Fibroblast of lung (primary cell): ENCODE measurements at regions not wholly inside any gene's neighbourhood (a gene's known extent, or its start where the extent isn't known, plus 50 kb on each side); places are given as distances from the start of the nearest gene placed in this dataset.

Source experiments
- DNase-seq, 2 donors: peaks; one replicate each; pipeline versions ENCODE4 v3.0.0 to v3.0.0-alpha.2; 2010; ENCODE audit warnings: low read depth in 2 of 2
- H2AFZ ChIP-seq: 2 replicates; pipeline ENCODE4 v1.5.1; 2012; ENCODE audit warnings: low read length, control low read depth, inconsistent platforms
- H3K27ac ChIP-seq: 2 replicates; pipeline ENCODE4 v1.5.1; 2011; ENCODE audit warnings: low read length, control low read depth; ENCODE audit not compliant: insufficient read depth
- H3K27me3 ChIP-seq: 2 replicates; pipeline ENCODE4 v1.5.1; 2011; ENCODE audit warnings: mild to moderate bottlenecking, low read length; ENCODE audit not compliant: control insufficient read depth, insufficient read depth
- H3K36me3 ChIP-seq: 2 replicates; pipeline ENCODE4 v1.5.1; 2011; ENCODE audit warnings: low read length; ENCODE audit not compliant: control insufficient read depth, insufficient read depth
- H3K4me1 ChIP-seq: 2 replicates; pipeline ENCODE4 v1.5.1; 2011; ENCODE audit warnings: low read length; ENCODE audit not compliant: control insufficient read depth, insufficient read depth; ENCODE audit errors: extremely low read depth
- H3K4me2 ChIP-seq: 2 replicates; pipeline ENCODE4 v1.5.1; 2011; ENCODE audit warnings: low read length, control low read depth; ENCODE audit not compliant: insufficient read depth; ENCODE audit errors: extremely low read depth
- H3K4me3 ChIP-seq, 4 experiments: fragments of 200-600 bp in 1 of 4; sonication (generic) in 1 of 4; replicated peaks in 1 of 4; 2 replicates each; pipeline ENCODE4 v1.5.1; 2011 to 2016; ENCODE audit warnings: low read length in 4 of 4, low read depth in 3 of 4, mild to moderate bottlenecking in 3 of 4, control low read depth in 2 of 4, inconsistent platforms in 1 of 4, mixed read lengths in 1 of 4; ENCODE audit not compliant: insufficient read depth in 1 of 4; ENCODE audit errors: control extremely low read depth in 1 of 4
- H3K79me2 ChIP-seq: 2 replicates; pipeline ENCODE4 v1.5.1; 2012; ENCODE audit warnings: mild to moderate bottlenecking, low read length, inconsistent platforms; ENCODE audit not compliant: control insufficient read depth, insufficient read depth
- H3K9ac ChIP-seq: 2 replicates; pipeline ENCODE4 v1.5.1; 2011; ENCODE audit warnings: mild to moderate bottlenecking, low read length, control low read depth; ENCODE audit not compliant: insufficient read depth
- H3K9me3 ChIP-seq: 2 replicates; pipeline ENCODE4 v1.5.1; 2012; ENCODE audit warnings: low read depth, low read length; ENCODE audit not compliant: control insufficient read depth, insufficient read depth
- H4K20me1 ChIP-seq: 2 replicates; pipeline ENCODE4 v1.5.1; 2011; ENCODE audit warnings: low read length; ENCODE audit not compliant: control insufficient read depth, insufficient read depth; ENCODE audit errors: extremely low read depth
- CTCF ChIP-seq, 2 donors: IDR thresholded peaks in 1 of 2; conservative IDR thresholded peaks in 1 of 2; 1 replicate in 1 of 2; 2 replicates in 1 of 2; pipeline ENCODE4 v1.5.1; 2011 to 2012; ENCODE audit warnings: low read length in 2 of 2, control low read depth in 1 of 2, inconsistent platforms in 1 of 2, low read depth in 1 of 2, mild to moderate bottlenecking in 1 of 2
- EZH2 ChIP-seq: IDR thresholded peaks from 2 replicates; pipeline ENCODE4 v1.5.1; 2012; ENCODE audit warnings: low read length, control low read depth, mild to moderate bottlenecking; ENCODE audit errors: missing control alignments

DNA sequence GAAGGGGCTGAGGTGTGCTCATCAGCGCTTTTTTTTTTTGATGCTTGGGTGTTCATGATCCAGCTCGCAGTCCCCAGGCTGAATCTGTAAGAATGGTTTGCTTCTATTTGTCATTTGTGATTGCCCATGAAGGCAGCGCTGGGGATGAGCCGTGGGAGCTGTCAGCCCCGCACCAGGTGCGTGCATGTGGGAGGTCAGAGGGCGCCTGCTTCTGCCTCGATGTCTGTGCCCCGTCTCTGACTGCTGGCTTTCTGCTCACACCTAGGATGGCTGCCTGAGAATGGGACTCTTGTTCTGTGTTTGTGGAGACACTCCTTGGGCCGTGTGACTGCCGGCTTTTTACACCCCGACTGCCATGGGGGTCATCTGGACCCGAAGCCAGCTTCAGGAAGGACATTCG lies 141.2 kb upstream of the RTL1 start:
- no peak for DNase-seq
- no peak for TF ChIP-seq CTCF (conservative IDR thresholded peaks at IDR 0.05 in 1 of 2, IDR thresholded peaks at IDR 0.05 in 1 of 2; ENCODE audit: low read depth in 1 of 2, low read length in 2 of 2)
- no peak for TF ChIP-seq EZH2
- Histone ChIP-seq H2AFZ (no peak overlapping the region), H3K4me1 (no peaks in the 10 kb centered on the region), H3K27ac (no peak overlapping the region), H3K4me3 (no peak overlapping the region), H3K27me3 (no peaks in the 10 kb centered on the region), H3K79me2 (no peaks in the 10 kb centered on the region), H3K36me3 (peaks cover 11% of the 10 kb centered on the region), H3K9ac (no peak overlapping the region), H4K20me1 (no peaks in the 10 kb centered on the region), H3K4me2 (no peak overlapping the region), H3K9me3 (no peaks in the 10 kb centered on the region)

GRCh38 chr14:101045511-101045910 lies 142.0 kb upstream of the RTL1 start:
- no peak for DNase-seq
- H3K4me1 ChIP-seq, result no peaks in the 10 kb centered on the region
- H3K4me2 ChIP-seq, result no peak overlapping the region
- H3K27me3 ChIP-seq, result no peaks in the 10 kb centered on the region
- no peak overlapping the region for H3K9ac ChIP-seq
- H2AFZ ChIP-seq, result no peak overlapping the region
- no peaks in the 10 kb centered on the region for H3K9me3 ChIP-seq
- H3K36me3 ChIP-seq, result peaks cover 13% of the 10 kb centered on the region
- no peak overlapping the region for H3K4me3 ChIP-seq
- no peaks in the 10 kb centered on the region for H4K20me1 ChIP-seq
- no peaks in the 10 kb centered on the region for H3K79me2 ChIP-seq
- TF ChIP-seq EZH2 (no peak), CTCF (conservative IDR thresholded peaks at IDR 0.05 in 1 of 2, IDR thresholded peaks at IDR 0.05 in 1 of 2; ENCODE audit: low read depth in 1 of 2, low read length in 2 of 2) (no peak)
- no peak overlapping the region for H3K27ac ChIP-seq

DNA sequence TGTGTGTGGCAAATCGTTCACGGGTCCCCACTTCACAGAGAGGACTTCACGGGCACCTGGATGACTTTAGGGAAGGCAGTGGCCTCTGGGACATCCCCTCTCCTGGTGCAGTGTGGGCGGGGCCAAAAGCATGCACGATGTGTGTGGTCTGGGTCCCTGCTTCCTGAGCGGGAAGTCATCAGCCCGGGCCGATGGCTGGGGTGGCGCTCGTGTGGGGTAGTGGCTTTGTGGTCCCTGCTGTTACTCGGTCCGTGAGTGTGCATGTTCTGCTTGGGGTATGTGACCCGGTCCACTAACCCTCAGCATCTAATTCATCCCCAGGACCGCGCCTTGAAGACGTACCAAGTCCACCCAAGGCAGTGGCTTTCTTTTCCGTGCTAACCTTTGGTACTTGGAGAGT lies 142.5 kb upstream of the RTL1 start:
- H3K4me1 ChIP-seq, result no peaks in the 10 kb centered on the region
- TF ChIP-seq CTCF (conservative IDR thresholded peaks at IDR 0.05 in 1 of 2, IDR thresholded peaks at IDR 0.05 in 1 of 2; ENCODE audit: low read depth in 1 of 2, low read length in 2 of 2) (no peak), EZH2 (no peak)
- H3K79me2 ChIP-seq, result no peaks in the 10 kb centered on the region
- no peak overlapping the region for H2AFZ ChIP-seq
- no peak overlapping the region for H3K4me2 ChIP-seq
- no peaks in the 10 kb centered on the region for H3K27me3 ChIP-seq
- DNase-seq, result no peak
- H3K27ac ChIP-seq, result no peak overlapping the region
- no peaks in the 10 kb centered on the region for H3K9me3 ChIP-seq
- H3K36me3 ChIP-seq, result peaks cover 13% of the 10 kb centered on the region
- H3K4me3 ChIP-seq, result no peak overlapping the region
- no peaks in the 10 kb centered on the region for H4K20me1 ChIP-seq
- no peak overlapping the region for H3K9ac ChIP-seq
